Fibroblast of villous mesenchyme (primary cell): ENCODE measurements at regions not wholly inside any gene's neighbourhood (a gene's known extent, or its start where the extent isn't known, plus 50 kb on each side); places are given as distances from the start of the nearest gene placed in this dataset.
"Not testable (repeated sequence)": the region's sequence is repeated elsewhere in the genome, so short reads cannot be mapped to it uniquely, and the experiment has no call there.

ENCODE experiments used
- DNase-seq: peaks from one replicate; pipeline ENCODE4 v3.0.0-alpha.2; 2010; ENCODE audit warnings: low read depth
- H3K4me3 ChIP-seq: 2 replicates; pipeline ENCODE4 v1.5.1; 2011; ENCODE audit warnings: low read depth, mild to moderate bottlenecking, low read length
- TF ChIP-seq, protein P1 (sequence below): IDR thresholded peaks from 2 replicates; pipeline ENCODE4 v1.5.1; 2012; ENCODE audit warnings: low read depth, mild to moderate bottlenecking, low read length; ENCODE audit not compliant: insufficient read depth

DNA sequence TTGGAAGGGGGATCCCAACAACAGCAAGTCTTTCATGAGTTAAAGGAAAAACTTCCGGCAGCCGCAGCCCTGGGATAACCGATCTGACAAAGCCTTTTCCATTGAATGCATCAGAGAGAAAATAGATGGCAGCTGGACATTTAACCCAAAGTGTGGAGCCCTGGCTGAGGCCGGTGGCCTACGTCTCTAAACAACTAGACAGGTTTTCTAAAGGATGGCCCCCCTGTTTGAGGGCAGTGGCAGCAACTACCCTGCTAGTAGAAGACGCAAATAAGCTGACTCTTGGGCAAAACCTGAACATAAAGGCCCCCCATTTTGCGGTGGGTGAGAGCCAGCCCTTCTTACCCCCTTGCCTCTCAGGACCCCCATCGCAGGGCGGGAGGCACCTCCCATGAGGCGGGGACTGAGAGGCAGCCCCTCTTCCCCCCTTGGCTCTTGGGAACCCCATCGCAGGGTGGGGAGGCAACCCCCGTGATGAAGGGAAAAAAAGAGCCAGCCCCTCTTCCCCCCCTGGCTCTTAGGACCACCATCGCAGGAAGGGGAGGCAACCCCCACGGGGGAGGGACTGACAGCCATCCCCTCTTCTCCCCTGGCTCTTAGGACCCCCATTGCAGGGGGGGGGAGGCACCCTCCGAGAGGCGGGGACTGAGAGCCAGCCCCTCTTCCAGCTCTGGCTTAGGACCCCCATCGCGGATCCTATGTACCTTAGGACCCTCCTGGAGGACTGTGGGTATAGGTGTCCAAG lies 2422.9 kb upstream of the PCDH20 start:
- H3K4me3 ChIP-seq = no peak overlapping the region
- no peak for DNase-seq
- TF ChIP-seq, protein P1, sequence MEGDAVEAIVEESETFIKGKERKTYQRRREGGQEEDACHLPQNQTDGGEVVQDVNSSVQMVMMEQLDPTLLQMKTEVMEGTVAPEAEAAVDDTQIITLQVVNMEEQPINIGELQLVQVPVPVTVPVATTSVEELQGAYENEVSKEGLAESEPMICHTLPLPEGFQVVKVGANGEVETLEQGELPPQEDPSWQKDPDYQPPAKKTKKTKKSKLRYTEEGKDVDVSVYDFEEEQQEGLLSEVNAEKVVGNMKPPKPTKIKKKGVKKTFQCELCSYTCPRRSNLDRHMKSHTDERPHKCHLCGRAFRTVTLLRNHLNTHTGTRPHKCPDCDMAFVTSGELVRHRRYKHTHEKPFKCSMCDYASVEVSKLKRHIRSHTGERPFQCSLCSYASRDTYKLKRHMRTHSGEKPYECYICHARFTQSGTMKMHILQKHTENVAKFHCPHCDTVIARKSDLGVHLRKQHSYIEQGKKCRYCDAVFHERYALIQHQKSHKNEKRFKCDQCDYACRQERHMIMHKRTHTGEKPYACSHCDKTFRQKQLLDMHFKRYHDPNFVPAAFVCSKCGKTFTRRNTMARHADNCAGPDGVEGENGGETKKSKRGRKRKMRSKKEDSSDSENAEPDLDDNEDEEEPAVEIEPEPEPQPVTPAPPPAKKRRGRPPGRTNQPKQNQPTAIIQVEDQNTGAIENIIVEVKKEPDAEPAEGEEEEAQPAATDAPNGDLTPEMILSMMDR = no peak

- DNase-seq, H3K4me3 ChIP-seq: not testable (repeated sequence)
These were observed 2422.1 kb upstream of the PCDH20 start for GRCh38 chr13:63837701-63838100.

DNA sequence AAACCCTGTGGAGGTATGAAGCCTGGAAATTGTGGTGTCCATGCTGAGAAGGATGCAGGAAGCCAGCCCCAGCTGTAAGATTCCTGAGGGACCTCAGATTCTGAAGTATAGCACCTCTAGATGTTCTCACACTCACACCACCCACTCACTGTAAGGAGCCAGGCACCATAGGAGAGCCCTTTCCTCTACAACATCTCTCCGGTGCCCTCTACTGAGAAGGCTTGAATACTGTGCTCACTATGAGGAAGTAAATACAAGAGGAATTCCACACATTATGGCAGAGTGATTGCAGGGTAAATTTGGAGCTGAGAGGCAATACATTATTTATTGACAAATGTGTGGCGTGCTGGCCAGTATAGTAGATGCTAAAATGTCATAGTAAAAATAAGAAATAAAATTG lies 2414.0 kb upstream of the PCDH20 start:
- not testable (repeated sequence) for DNase-seq, H3K4me3 ChIP-seq

- H3K4me3 ChIP-seq, DNase-seq: not testable (repeated sequence)
These were observed 2406.1 kb upstream of the PCDH20 start for GRCh38 chr13:63821785-63822184.

DNA sequence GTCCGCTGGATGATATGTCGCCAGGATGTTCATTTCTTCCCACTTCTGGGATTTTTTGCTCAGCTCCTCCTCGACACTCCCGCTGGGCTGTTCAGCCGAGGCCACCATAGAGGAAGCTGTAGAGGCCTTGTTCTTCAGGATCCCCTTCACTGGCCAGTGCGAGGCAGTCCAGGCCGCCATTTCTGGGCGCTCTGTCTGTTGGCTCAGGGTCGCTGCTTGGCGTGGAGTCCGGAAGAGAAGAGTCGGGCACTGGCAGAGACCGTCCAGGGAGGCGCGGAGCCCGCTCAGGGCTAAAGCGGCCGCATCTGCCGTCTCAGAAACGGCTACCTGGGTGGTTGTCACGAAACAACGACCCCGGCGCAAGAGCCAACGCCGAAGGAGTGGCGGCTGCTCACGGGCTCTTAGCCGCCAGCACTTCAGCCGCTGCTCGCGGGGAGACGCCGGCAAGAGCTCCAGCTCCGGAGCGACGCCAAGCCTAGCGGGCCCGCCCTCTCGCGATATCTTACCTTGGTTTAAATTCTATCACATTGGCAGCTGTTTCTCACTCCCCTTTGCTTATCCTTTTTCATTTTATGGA lies 2395.9 kb upstream of the PCDH20 start:
- DNase-seq, H3K4me3 ChIP-seq: not testable (repeated sequence)

GRCh38 chr13:63791134-63791533 lies 2375.5 kb upstream of the PCDH20 start:
- H3K4me3 ChIP-seq, DNase-seq: not testable (repeated sequence)

DNA sequence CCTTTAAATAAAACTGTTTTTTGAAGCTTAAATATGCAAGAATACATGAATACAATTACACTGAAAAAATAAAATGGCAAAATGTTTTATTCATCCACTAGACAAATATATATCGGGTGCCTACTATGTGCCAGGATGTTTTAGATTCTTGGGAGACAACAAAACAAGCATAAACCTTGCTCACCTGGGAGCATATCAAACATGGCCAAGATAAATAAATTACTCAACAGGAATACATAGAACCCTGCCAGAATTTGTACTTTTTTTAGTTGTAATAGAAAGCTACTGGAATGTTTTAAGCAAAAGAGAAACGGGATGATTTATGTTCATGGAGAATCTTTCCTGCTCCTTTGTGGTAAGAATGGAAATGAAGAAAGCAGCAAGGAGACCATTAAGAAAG lies 2358.5 kb upstream of the PCDH20 start:
- no peak overlapping the region for H3K4me3 ChIP-seq
- TF ChIP-seq, protein P1 = no peak
- no peak for DNase-seq

DNA sequence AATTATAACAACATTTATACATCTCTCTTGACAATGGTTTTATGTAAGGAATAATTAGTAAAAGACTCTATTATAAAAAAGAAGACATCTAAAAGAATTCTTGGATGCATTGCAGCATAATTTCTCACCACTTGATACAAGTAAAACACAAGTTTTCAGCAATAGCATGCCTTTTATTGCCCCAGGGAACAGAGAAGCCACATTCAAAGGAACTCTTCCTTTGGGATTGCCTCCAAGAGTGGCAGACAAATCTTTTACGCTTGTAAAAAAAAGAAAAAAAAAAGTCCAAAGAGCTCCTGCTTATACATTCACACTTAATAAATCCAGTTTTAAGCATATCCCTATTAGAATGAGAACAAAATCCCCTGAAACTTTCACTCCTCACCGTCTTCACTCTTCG lies 2357.8 kb upstream of the PCDH20 start:
- no peak overlapping the region for H3K4me3 ChIP-seq
- TF ChIP-seq, protein P1 = no peak
- DNase-seq = no peak

DNA sequence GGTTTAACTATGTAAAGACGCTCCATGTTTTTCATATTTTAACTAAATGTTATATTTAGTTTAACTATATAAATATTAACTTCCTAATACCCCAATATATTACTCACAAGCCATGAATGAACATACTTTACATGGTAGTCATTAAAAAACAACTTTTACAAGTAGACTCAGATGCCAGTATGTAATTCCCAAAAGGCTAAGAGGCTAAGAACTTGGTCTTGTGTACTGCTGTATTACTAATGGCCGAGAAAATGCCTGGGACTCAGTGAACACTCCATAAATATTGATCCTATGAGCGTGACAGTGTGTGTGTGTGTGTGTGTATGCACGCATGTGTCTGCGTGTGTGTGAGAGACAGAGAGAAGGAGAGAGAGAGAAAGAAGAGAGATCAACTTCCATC lies 2342.0 kb upstream of the PCDH20 start:
- DNase-seq, H3K4me3 ChIP-seq: not testable (repeated sequence)

DNA sequence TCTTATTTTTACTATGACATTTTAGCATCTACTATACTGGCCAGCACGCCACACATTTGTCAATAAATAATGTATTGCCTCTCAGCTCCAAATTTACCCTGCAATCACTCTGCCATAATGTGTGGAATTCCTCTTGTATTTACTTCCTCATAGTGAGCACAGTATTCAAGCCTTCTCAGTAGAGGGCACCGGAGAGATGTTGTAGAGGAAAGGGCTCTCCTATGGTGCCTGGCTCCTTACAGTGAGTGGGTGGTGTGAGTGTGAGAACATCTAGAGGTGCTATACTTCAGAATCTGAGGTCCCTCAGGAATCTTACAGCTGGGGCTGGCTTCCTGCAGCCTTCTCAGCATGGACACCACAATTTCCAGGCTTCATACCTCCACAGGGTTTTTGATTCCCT lies 2334.2 kb upstream of the PCDH20 start:
- not testable (repeated sequence) for H3K4me3 ChIP-seq, DNase-seq

DNA sequence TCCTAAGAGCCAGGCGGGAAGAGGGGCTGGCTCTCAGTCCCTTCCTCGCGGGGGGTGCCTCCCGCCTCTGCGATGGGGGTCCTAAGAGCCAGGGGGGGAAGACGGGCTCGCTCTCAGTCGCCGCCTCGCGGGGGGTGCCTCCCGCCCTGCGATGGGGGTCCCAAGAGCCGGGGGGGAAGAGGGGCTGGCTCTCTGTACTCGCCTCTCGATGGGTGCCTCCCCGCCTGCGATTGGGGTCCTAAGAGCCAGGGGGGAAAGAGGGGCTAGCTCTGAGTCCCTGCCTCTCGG lies 2326.1 kb upstream of the PCDH20 start:
- not testable (repeated sequence) for H3K4me3 ChIP-seq, DNase-seq
